ENCODE measurements at regions not wholly inside any gene's neighbourhood (a gene's known extent, or its start where the extent isn't known, plus 50 kb on each side); places are given as distances from the start of the nearest gene placed in this dataset.

GRCh38 chr4:189071241-189071640, 869.4 kb upstream of the FRG1 start:
- Histone ChIP-seq H3K27me3 (ENCODE audit: low read depth, low read length) (no peaks in the 10 kb centered on the region), H3K36me3 (replicated peaks; ENCODE audit: low read depth, low read length) (no peaks in the 10 kb centered on the region), H4K20me1 (ENCODE audit: insufficient read depth, low read length) (no peaks in the 10 kb centered on the region), H3K4me2 (ENCODE audit: low read length) (no peak overlapping the region), H2AFZ (ENCODE audit: low read depth, low read length) (no peak overlapping the region), H3K27ac (ENCODE audit: low read length) (no peak overlapping the region), H3K4me1 (ENCODE audit: low read length) (no peaks in the 10 kb centered on the region), H3K9me3 (ENCODE audit: insufficient read depth, low read length) (no peaks in the 10 kb centered on the region), H3K9ac (ENCODE audit: low read length) (no peak overlapping the region), H3K79me2 (ENCODE audit: low read length) (no peaks in the 10 kb centered on the region), H3K4me3 (ENCODE audit: low read length) (no peak overlapping the region)
- TF ChIP-seq EZH2phosphoT487 (IDR thresholded peaks at IDR 0.05; ENCODE audit: low read depth) (no peak), CTCF (IDR thresholded peaks at IDR 0.05; ENCODE audit: low read depth, low read length) (no peak)

- H2AFZ ChIP-seq (ENCODE audit: low read depth, low read length) = no peak overlapping the region
- no peak overlapping the region for H3K4me2 ChIP-seq (ENCODE audit: low read length)
- no peak overlapping the region for H3K9ac ChIP-seq (ENCODE audit: low read length)
- TF ChIP-seq CTCF (IDR thresholded peaks at IDR 0.05; ENCODE audit: low read depth, low read length) = no peak
- no peak for TF ChIP-seq EZH2phosphoT487 (IDR thresholded peaks at IDR 0.05; ENCODE audit: low read depth)
- H4K20me1 ChIP-seq (ENCODE audit: insufficient read depth, low read length) = no peaks in the 10 kb centered on the region
- H3K36me3 ChIP-seq (replicated peaks; ENCODE audit: low read depth, low read length) = no peaks in the 10 kb centered on the region
- H3K79me2 ChIP-seq (ENCODE audit: low read length) = no peaks in the 10 kb centered on the region
- H3K9me3 ChIP-seq (ENCODE audit: insufficient read depth, low read length) = no peaks in the 10 kb centered on the region
- no peaks in the 10 kb centered on the region for H3K27me3 ChIP-seq (ENCODE audit: low read depth, low read length)
- H3K27ac ChIP-seq (ENCODE audit: low read length) = no peak overlapping the region
- no peak overlapping the region for H3K4me3 ChIP-seq (ENCODE audit: low read length)
- H3K4me1 ChIP-seq (ENCODE audit: low read length) = no peaks in the 10 kb centered on the region
These were observed 866.9 kb upstream of the FRG1 start for GRCh38 chr4:189073739-189074138.

GRCh38 chr4:189081826-189082225, 858.8 kb upstream of the FRG1 start:
- no peak overlapping the region for H3K4me2 ChIP-seq (ENCODE audit: low read length)
- H2AFZ ChIP-seq (ENCODE audit: low read depth, low read length) = no peak overlapping the region
- H3K4me3 ChIP-seq (ENCODE audit: low read length) = no peak overlapping the region
- no peaks in the 10 kb centered on the region for H3K27me3 ChIP-seq (ENCODE audit: low read depth, low read length)
- H3K9me3 ChIP-seq (ENCODE audit: insufficient read depth, low read length) = no peaks in the 10 kb centered on the region
- TF ChIP-seq CTCF (IDR thresholded peaks at IDR 0.05; ENCODE audit: low read depth, low read length) = no peak
- no peak for TF ChIP-seq EZH2phosphoT487 (IDR thresholded peaks at IDR 0.05; ENCODE audit: low read depth)
- no peaks in the 10 kb centered on the region for H3K79me2 ChIP-seq (ENCODE audit: low read length)
- no peak overlapping the region for H3K9ac ChIP-seq (ENCODE audit: low read length)
- H3K4me1 ChIP-seq (ENCODE audit: low read length) = no peaks in the 10 kb centered on the region
- H3K27ac ChIP-seq (ENCODE audit: low read length) = no peak overlapping the region
- no peaks in the 10 kb centered on the region for H4K20me1 ChIP-seq (ENCODE audit: insufficient read depth, low read length)
- no peaks in the 10 kb centered on the region for H3K36me3 ChIP-seq (replicated peaks; ENCODE audit: low read depth, low read length)

GRCh38 chr4:189083769-189084168, 856.9 kb upstream of the FRG1 start:
- no peaks in the 10 kb centered on the region for H3K27me3 ChIP-seq (ENCODE audit: low read depth, low read length)
- H4K20me1 ChIP-seq (ENCODE audit: insufficient read depth, low read length) = no peaks in the 10 kb centered on the region
- H3K9me3 ChIP-seq (ENCODE audit: insufficient read depth, low read length) = no peaks in the 10 kb centered on the region
- no peaks in the 10 kb centered on the region for H3K79me2 ChIP-seq (ENCODE audit: low read length)
- H3K4me1 ChIP-seq (ENCODE audit: low read length) = no peaks in the 10 kb centered on the region
- H3K4me2 ChIP-seq (ENCODE audit: low read length) = no peak overlapping the region
- H3K27ac ChIP-seq (ENCODE audit: low read length) = no peak overlapping the region
- H2AFZ ChIP-seq (ENCODE audit: low read depth, low read length) = no peak overlapping the region
- TF ChIP-seq CTCF (IDR thresholded peaks at IDR 0.05; ENCODE audit: low read depth, low read length) = no peak
- no peak for TF ChIP-seq EZH2phosphoT487 (IDR thresholded peaks at IDR 0.05; ENCODE audit: low read depth)
- H3K9ac ChIP-seq (ENCODE audit: low read length) = no peak overlapping the region
- H3K36me3 ChIP-seq (replicated peaks; ENCODE audit: low read depth, low read length) = no peaks in the 10 kb centered on the region
- no peak overlapping the region for H3K4me3 ChIP-seq (ENCODE audit: low read length)
